Smooth muscle cell (in vitro differentiated cells): ENCODE measurements at regions not wholly inside any gene's neighbourhood (a gene's known extent, or its start where the extent isn't known, plus 50 kb on each side); places are given as distances from the start of the nearest gene placed in this dataset.

Source experiments
- DNase-seq: peaks from one replicate; lab custom pipeline; 2025; ENCODE audit not compliant: unreplicated experiment; lab: John Stamatoyannopoulos, UW
- H2AFZ ChIP-seq: fragments of 200-600 bp; sonication (generic); 2 replicates; pipeline ENCODE4 v1.6.0; 2016; ENCODE audit warnings: antibody characterized with exemption, low read depth, mild to moderate bottlenecking
- H3F3A ChIP-seq: fragments of 200-600 bp; sonication (generic); 2 replicates; pipeline ENCODE4 v1.6.0; 2017; ENCODE audit warnings: antibody characterized with exemption, low read depth
- H3K27ac ChIP-seq: fragments of 200-600 bp; sonication (generic); 2 replicates; pipeline ENCODE4 v1.5.1; 2016; ENCODE audit warnings: low read depth, mild to moderate bottlenecking
- H3K27me3 ChIP-seq: fragments of 200-600 bp; sonication (generic); 2 replicates; pipeline ENCODE4 v1.6.1; 2016; ENCODE audit warnings: low read depth, mild to moderate bottlenecking
- H3K36me3 ChIP-seq: fragments of 200-600 bp; sonication (generic); 2 replicates; pipeline ENCODE4 v1.5.1; 2016; ENCODE audit warnings: low read depth
- H3K4me1 ChIP-seq: fragments of 200-600 bp; sonication (generic); 2 replicates; pipeline ENCODE4 v1.5.1; 2016; ENCODE audit warnings: low read depth
- H3K4me2 ChIP-seq: fragments of 200-600 bp; sonication (generic); 2 replicates; pipeline ENCODE4 v1.6.0; 2016; ENCODE audit warnings: mild to moderate bottlenecking
- H3K4me3 ChIP-seq: fragments of 200-600 bp; sonication (generic); 2 replicates; pipeline ENCODE4 v1.5.1; 2016; ENCODE audit warnings: mild to moderate bottlenecking
- H3K79me2 ChIP-seq: fragments of 200-600 bp; sonication (generic); 2 replicates; pipeline ENCODE4 v1.6.0; 2016; ENCODE audit warnings: low read depth, mild to moderate bottlenecking
- H3K9ac ChIP-seq: fragments of 200-600 bp; sonication (generic); 2 replicates; pipeline ENCODE4 v1.6.0; 2016; ENCODE audit warnings: low read depth
- H3K9me3 ChIP-seq: fragments of 200-600 bp; sonication (generic); replicated peaks from 2 replicates; pipeline ENCODE4 v1.5.1; 2016; ENCODE audit warnings: low read depth
- H4K20me1 ChIP-seq: fragments of 200-600 bp; sonication (generic); 2 replicates; pipeline ENCODE4 v1.6.0; 2016; ENCODE audit warnings: low read depth
- CTCF ChIP-seq: fragments of 200-600 bp; sonication (generic); IDR thresholded peaks from 2 replicates; pipeline ENCODE4 v1.5.1; 2017; ENCODE audit warnings: borderline replicate concordance, mild to moderate bottlenecking, antibody characterized with exemption; ENCODE audit not compliant: insufficient read depth, poor library complexity, severe bottlenecking
- WGBS: methylation state at CpG from one replicate; pipeline ENCODE4 v1.1.7; 2016; ENCODE audit warnings: low lambda C conversion rate; 5-methylcytosine and 5-hydroxymethylcytosine counted together

GRCh38 chr22:44430716-44431115, 67.3 kb downstream of the RTL6 start:
- Histone ChIP-seq H3K4me3 (no peak overlapping the region), H3K9me3 (no peaks in the 10 kb centered on the region), H3K9ac (no peak overlapping the region), H3K4me1 (no peaks in the 10 kb centered on the region), H4K20me1 (no peaks in the 10 kb centered on the region), H3K79me2 (no peaks in the 10 kb centered on the region), H3K4me2 (no peak overlapping the region), H2AFZ (no peak overlapping the region), H3K27ac (no peak overlapping the region), H3K36me3 (no peaks in the 10 kb centered on the region), H3F3A (no peaks in the 10 kb centered on the region), H3K27me3 (no peaks in the 10 kb centered on the region)
- DNase-seq: no peak
- no peak for TF ChIP-seq CTCF
- WGBS: 90% methylated on average over 7 of the region's 7 CpGs

DNA sequence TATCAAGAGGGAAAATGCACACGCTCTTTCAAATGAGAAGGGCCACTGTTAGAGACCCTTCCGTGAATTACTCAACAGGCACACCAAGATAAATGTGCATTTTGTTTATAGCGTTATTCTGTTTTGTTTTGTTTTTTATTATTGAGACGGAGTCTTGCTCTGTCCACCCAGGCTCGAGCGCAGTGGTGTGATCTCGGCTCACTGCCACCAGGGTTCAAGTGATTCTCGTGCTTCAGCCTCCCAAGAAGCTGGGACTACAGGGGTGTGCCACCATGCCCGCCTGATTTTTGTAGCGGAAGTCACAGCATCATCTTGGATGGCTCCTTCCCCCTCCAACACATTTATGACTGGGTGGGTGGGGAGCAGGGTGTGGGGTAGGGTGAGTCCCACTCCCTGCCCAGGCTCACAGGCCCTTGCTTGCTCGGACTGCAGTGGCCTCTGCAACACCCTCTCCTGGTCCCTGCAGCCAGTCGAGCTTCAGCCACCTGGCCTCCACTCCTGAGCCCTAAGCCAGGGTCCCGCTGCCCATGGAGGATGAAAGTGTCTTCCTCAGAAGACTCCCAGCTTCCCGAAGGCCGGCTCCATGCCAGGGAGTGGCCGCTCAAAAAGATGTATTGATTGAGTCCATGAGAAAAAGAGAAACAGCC, 68.0 kb downstream of the RTL6 start:
- TF ChIP-seq CTCF: no peak
- Histone ChIP-seq H3K9me3 (no peaks in the 10 kb centered on the region), H3K79me2 (no peaks in the 10 kb centered on the region), H4K20me1 (no peaks in the 10 kb centered on the region), H3K4me3 (no peak overlapping the region), H2AFZ (no peak overlapping the region), H3K27ac (no peak overlapping the region), H3K4me2 (no peak overlapping the region), H3K27me3 (no peaks in the 10 kb centered on the region), H3K9ac (no peak overlapping the region), H3K4me1 (no peaks in the 10 kb centered on the region), H3F3A (no peaks in the 10 kb centered on the region), H3K36me3 (no peaks in the 10 kb centered on the region)
- WGBS: 92% methylated on average over 16 of the region's 16 CpGs
- DNase-seq: no peak

GRCh38 chr22:44428941-44429830, 68.8 kb downstream of the RTL6 start:
- H3K4me2 ChIP-seq: no peak overlapping the region
- H3K4me1 ChIP-seq: no peaks in the 10 kb centered on the region
- no peak overlapping the region for H3K9ac ChIP-seq
- H2AFZ ChIP-seq: no peak overlapping the region
- DNase-seq: no peak
- no peaks in the 10 kb centered on the region for H3K27me3 ChIP-seq
- no peak for TF ChIP-seq CTCF
- H3K9me3 ChIP-seq: no peaks in the 10 kb centered on the region
- H3K27ac ChIP-seq: no peak overlapping the region
- no peaks in the 10 kb centered on the region for H3F3A ChIP-seq
- H3K4me3 ChIP-seq: no peak overlapping the region
- no peaks in the 10 kb centered on the region for H3K36me3 ChIP-seq
- no peaks in the 10 kb centered on the region for H3K79me2 ChIP-seq
- H4K20me1 ChIP-seq: no peaks in the 10 kb centered on the region
- 80% methylated on average over 13 of the region's 13 CpGs for WGBS
